ENCODE measurements at regions not wholly inside any gene's neighbourhood (a gene's known extent, or its start where the extent isn't known, plus 50 kb on each side); places are given as distances from the start of the nearest gene placed in this dataset.

DNA sequence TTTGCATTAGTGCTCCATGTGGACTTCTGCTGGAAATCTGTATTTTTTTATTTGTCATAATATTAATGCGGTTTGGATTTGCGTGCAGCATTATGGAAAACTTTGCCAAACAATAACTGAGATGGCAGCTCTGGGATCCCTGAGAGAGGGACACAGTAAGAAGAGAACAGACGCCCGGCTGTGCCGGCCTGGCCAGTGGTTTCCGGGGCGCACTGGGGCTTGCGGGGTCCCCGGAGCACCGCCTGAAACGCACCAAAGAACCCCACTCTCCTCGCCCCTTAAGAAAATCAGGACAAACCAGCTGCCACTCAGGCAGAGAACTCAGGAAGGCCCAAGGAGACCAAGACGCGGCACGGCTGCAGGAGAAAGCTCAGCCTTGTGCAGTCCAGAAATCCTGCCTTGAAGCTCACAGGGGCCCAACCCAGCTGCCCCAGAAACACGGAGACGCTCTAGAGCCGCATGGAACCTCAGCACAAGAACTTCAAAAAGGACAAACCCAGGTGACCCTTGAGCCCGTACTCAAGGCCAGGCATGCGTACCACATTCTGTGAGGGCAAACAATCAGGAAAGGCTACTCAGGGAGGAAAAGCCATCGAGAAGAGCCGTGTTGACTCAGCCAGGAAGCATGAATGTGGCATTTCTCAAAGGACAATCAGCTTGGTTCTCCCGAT, 226.5 kb upstream of the CDYL start:
- no peak for DNase-seq (ENCODE audit: low spot score)
- TF ChIP-seq, protein P1, sequence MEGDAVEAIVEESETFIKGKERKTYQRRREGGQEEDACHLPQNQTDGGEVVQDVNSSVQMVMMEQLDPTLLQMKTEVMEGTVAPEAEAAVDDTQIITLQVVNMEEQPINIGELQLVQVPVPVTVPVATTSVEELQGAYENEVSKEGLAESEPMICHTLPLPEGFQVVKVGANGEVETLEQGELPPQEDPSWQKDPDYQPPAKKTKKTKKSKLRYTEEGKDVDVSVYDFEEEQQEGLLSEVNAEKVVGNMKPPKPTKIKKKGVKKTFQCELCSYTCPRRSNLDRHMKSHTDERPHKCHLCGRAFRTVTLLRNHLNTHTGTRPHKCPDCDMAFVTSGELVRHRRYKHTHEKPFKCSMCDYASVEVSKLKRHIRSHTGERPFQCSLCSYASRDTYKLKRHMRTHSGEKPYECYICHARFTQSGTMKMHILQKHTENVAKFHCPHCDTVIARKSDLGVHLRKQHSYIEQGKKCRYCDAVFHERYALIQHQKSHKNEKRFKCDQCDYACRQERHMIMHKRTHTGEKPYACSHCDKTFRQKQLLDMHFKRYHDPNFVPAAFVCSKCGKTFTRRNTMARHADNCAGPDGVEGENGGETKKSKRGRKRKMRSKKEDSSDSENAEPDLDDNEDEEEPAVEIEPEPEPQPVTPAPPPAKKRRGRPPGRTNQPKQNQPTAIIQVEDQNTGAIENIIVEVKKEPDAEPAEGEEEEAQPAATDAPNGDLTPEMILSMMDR (IDR thresholded peaks at IDR 0.05) = no peak
- ATAC-seq (ENCODE audit: low FRiP score) = no peak

DNA sequence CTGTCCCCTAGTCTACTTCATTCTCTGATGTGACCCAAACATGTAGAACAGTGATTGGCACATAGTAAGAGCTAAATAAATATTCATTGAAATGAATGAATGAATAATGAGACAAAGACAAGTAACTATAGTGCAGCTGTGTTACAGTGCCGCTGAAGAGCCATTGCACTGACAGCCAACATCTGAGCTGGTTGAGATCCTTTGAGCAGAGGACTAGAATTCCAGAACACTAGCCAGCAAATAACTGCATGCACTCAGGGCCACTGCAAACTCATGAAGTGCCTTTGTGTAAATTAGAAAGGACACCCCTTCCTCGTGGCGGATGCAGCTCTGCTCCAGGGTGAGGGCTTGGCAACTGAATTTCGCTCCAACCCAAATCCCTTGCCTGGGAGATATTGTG, 230.3 kb upstream of the CDYL start:
- TF ChIP-seq, protein P1 (IDR thresholded peaks at IDR 0.05) = no peak
- ATAC-seq (ENCODE audit: low FRiP score) = no peak

DNA sequence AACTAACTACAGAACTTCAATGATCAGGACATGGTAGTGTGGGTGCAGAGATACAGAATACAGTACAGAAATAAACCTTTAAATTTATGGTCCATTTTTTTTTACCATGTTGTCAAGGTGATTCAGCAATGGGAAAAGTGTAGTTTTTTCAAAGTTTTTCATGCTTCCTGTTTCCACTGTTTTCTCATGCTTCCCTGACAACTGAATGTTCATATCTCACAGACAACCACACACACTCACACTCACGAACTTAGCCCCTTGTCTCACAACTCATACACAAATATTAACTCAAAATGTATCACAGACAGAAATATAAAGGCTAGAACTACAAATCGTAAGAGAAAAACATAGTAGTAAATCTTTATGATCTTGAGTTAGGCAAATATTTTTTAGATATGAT, 232.6 kb upstream of the CDYL start:
- TF ChIP-seq, protein P1 (IDR thresholded peaks at IDR 0.05) = no peak
- ATAC-seq (ENCODE audit: low FRiP score) = no peak
- no peak for DNase-seq (ENCODE audit: low spot score)

More for the DNA sequence above, 230.3 kb upstream of the CDYL start:
- no peak for DNase-seq (ENCODE audit: low spot score)

DNA sequence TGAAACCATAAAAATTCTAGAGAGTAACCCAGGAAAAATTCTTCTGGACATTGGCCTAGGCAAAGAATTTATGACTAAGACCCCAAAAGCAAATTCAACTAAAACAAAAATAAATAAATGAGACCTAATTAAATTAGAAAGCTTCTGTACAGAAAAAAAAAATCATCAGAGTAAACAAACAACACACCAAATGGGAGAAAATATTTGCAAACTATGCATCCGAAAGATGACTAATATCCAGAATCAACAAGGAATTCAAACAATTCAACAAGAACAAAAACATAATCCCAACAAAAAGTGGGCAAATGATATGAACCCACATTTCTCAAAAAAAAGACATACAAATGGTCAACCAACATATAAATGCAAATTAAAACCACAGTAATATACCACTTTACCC, 242.6 kb upstream of the CDYL start:
- ATAC-seq (ENCODE audit: low FRiP score) (no peak), DNase-seq (ENCODE audit: low spot score) (no peak)
- TF ChIP-seq, protein P1 (IDR thresholded peaks at IDR 0.05) = no peak

DNA sequence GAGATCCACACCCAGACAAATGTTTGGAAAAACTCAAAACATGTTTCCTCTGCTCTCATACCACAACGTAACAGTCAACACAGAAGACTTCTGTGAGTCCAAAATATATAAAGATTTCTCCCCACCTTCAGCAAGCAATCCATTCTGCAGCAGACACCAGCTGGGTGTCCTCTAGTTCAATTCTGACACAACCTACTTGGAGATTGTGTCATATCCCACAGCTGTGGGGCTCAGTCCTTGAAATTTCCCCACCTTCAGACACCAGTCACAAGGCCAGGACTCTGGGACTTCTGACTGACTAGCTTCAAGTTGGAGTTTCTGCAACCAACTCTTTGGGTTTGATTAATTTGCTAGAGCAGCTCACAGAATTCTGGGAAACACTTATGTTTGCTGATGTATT, 244.8 kb upstream of the CDYL start:
- TF ChIP-seq, protein P1 (IDR thresholded peaks at IDR 0.05) = no peak
- no peak for DNase-seq (ENCODE audit: low spot score)
- ATAC-seq (ENCODE audit: low FRiP score) = no peak

DNA sequence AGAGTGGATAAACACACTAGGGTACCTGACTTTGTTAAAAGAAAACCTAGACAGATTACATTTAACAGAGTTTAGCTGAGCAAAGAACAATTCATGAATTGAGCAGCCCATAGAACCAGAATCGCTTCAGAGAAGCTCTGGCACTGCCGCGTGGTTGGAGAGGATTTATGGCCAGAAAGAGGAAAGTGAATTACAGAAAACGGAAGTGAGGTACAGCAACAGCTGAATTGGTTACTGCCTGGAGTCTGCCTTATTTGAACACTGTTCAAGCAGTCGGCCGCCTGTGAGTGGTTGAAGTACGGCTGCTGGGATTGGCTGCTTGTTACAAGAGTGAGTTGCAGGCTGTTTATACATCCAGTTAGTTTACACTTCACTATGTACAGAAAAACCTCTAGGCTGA, 253.8 kb upstream of the CDYL start:
- no peak for ATAC-seq (ENCODE audit: low FRiP score)
- TF ChIP-seq, protein P1 (IDR thresholded peaks at IDR 0.05) = no peak
- DNase-seq (ENCODE audit: low spot score) = no peak

DNA sequence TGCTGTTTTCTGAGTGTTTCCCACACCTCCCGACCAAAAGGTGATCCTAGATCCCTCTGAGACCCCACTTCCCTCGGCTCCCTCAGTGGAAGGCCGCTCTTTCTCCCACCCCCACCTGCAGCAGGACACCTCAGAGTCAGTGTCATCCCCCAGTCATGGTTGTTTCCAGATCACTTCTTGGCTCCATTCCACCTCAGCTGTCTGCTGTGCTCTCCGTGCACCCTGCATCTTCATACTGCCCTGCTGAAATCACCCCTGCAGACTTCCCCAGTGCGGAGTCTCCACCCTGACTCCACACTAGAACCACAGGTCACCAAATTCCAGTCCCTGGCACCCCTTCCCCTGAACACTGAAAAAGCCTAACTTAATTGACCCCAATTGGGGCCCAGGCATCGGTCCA, 255.1 kb upstream of the CDYL start:
- TF ChIP-seq, protein P1 (IDR thresholded peaks at IDR 0.05) = no peak
- DNase-seq (ENCODE audit: low spot score) = no peak
- ATAC-seq (ENCODE audit: low FRiP score) = no peak
